ENCODE measurements at regions not wholly inside any gene's neighbourhood (a gene's known extent, or its start where the extent isn't known, plus 50 kb on each side); places are given as distances from the start of the nearest gene placed in this dataset.

GRCh38 chr22:47655930-47656329 is 893.5 kb downstream of the TBC1D22A start:
- TF ChIP-seq CTCF (IDR thresholded peaks at IDR 0.05; ENCODE audit: low read length) (no peak), EZH2phosphoT487 (IDR thresholded peaks at IDR 0.05; ENCODE audit: low read length) (no peak)

Measured in MM.1S (cell line).